BJ (cell line): ENCODE measurements at regions not wholly inside any gene's neighbourhood (a gene's known extent, or its start where the extent isn't known, plus 50 kb on each side); places are given as distances from the start of the nearest gene placed in this dataset.
"Not testable (repeated sequence)": the region's sequence is repeated elsewhere in the genome, so short reads cannot be mapped to it uniquely, and the experiment has no call there.

ENCODE experiments used
- CTCF ChIA-PET: fragments of 350-600 bp; formaldehyde crosslinking; extraction: SDS; loops from one replicate; lab custom pipeline; 2021; ENCODE audit warnings: antibody characterized with exemption, inconsistent platforms; lab: Yijun Ruan, JAX
- POLR2A ChIA-PET: fragments of 300-600 bp; sonication (Branson Sonifier 250); formaldehyde crosslinking; extraction: SDS; loops from one replicate; lab custom pipeline; 2021; ENCODE audit warnings: antibody characterized with exemption; lab: Charles Lee
- DNase-seq: peaks from one replicate; pipeline ENCODE4 v3.0.0-alpha.2; 2011; ENCODE audit warnings: low read depth
- H3K27me3 ChIP-seq: 2 replicates; pipeline ENCODE4 v1.6.0; 2011; ENCODE audit warnings: low read length; ENCODE audit not compliant: control insufficient read depth, insufficient read depth
- H3K36me3 ChIP-seq: 2 replicates; pipeline ENCODE4 v1.5.1; 2011; ENCODE audit warnings: low read length; ENCODE audit not compliant: control insufficient read depth, insufficient read depth
- H3K4me3 ChIP-seq: 2 replicates; pipeline ENCODE4 v1.5.1; 2011; ENCODE audit warnings: low read depth, mild to moderate bottlenecking, control low read depth, low read length
- TF ChIP-seq, protein P1 (sequence below): IDR thresholded peaks from 2 replicates; pipeline ENCODE4 v1.5.1; 2011; ENCODE audit warnings: low read depth, mild to moderate bottlenecking, control low read depth, inconsistent platforms, low read length, moderate library complexity; ENCODE audit not compliant: insufficient read depth

DNA sequence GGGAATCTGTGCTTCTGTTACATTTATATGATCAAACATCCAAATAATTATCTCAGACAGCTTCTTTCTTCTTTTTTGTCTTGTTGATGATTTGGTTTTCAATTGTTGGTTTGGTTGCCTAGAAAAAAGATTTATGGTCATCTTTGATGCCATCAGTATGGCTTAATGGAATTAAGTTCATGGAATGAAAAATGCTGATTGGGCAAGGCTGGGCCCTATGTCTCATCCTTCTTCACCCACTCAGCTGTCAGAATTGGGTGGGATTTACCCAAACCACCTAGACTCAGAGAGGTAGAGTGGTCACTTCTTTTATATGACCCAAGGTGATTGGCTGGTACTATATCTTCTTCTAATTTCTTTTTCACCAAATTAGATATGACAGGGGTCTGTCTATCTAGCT is 258.3 kb downstream of the DOK5 start:
- DNase-seq, result no peak
- no peaks in the 10 kb centered on the region for H3K36me3 ChIP-seq
- no peak overlapping the region for H3K4me3 ChIP-seq
- no peaks in the 10 kb centered on the region for H3K27me3 ChIP-seq
- POLR2A ChIA-PET, result no interaction called here
- CTCF ChIA-PET, result interaction anchor here (1.9 kb wide), 1 partner anchor 9 kb away, joined by 5 read pairs; no protein-coding TSS in a partner anchor
- TF ChIP-seq, protein P1, sequence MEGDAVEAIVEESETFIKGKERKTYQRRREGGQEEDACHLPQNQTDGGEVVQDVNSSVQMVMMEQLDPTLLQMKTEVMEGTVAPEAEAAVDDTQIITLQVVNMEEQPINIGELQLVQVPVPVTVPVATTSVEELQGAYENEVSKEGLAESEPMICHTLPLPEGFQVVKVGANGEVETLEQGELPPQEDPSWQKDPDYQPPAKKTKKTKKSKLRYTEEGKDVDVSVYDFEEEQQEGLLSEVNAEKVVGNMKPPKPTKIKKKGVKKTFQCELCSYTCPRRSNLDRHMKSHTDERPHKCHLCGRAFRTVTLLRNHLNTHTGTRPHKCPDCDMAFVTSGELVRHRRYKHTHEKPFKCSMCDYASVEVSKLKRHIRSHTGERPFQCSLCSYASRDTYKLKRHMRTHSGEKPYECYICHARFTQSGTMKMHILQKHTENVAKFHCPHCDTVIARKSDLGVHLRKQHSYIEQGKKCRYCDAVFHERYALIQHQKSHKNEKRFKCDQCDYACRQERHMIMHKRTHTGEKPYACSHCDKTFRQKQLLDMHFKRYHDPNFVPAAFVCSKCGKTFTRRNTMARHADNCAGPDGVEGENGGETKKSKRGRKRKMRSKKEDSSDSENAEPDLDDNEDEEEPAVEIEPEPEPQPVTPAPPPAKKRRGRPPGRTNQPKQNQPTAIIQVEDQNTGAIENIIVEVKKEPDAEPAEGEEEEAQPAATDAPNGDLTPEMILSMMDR, result no peak

DNA sequence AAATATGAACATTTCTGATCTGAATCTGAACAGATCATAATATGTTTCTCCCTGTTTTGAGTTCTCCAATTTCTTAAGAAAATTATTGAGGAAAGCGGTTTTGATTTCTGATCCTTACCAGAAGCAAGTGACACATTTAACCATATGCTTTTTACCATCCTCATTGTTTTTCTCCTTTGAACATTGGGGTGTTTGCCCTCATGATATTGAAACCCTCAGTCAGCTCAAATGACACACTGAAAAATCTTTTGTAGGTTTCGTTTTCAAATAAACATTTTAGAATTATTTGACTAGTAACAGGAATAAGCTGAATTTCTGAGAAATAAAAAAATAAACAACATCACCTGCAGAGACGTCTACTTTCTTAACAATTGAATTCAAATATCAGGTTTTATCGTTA is 252.1 kb downstream of the DOK5 start:
- POLR2A ChIA-PET, result no interaction called here
- TF ChIP-seq, protein P1, result no peak

DNA sequence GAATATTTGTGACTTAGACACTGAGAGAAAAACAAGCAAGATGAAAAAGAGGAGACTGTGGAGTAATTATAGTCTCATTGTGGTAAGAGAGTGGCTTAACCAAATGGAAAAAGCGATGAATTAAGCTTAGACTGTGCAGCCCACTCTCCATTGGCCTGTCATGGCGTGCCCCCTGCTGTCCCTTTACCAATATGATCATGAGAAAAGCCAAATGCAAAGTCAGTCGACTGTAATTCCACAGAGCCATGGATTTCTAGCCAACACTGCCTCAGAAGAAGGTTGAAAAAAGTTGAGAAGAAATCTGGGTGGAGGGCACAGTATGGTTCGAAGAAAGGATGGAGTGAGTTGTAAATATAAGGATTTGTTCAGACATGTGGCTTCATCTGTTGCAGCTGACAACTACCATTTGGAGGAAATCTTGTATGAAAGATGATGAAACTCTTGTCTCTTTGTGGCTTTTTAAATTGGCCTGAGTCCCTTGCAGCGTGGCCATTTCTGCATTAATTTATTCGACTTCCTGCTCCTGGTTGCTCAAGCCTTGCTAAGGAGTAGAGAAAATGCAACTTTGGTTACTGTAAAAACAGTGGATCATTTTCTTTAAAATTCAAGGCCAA is 251.4 kb downstream of the DOK5 start:
- TF ChIP-seq, protein P1, result no peak
- no peak overlapping the region for H3K4me3 ChIP-seq
- H3K27me3 ChIP-seq, result no peaks in the 10 kb centered on the region
- POLR2A ChIA-PET, result no interaction called here
- DNase-seq, result no peak
- H3K36me3 ChIP-seq, result no peaks in the 10 kb centered on the region
- CTCF ChIA-PET, result no interaction called here

More for the DNA sequence above, 252.1 kb downstream of the DOK5 start:
- no peak overlapping the region for H3K4me3 ChIP-seq
- CTCF ChIA-PET, result no interaction called here
- no peaks in the 10 kb centered on the region for H3K36me3 ChIP-seq
- DNase-seq, result no peak
- H3K27me3 ChIP-seq, result no peaks in the 10 kb centered on the region

DNA sequence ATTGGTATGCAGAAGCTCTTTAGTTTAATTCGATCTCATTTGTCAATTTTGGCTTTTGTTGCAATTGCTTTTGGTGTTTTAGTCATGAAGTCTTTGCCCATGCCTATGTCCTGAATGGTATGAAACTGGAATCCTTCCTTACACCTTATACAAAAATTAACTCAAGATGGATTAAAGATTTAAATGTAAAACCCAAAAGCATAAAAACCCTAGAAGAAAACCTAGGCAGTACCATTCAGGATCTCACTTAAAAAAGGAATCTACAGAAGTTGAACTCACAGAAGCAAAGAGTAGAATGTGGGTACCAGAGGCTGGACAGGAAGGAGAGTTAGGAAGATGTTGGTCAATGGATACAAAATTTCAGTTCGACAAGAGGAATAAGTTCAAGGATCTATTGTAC is 249.9 kb downstream of the DOK5 start:
- H3K4me3 ChIP-seq, H3K36me3 ChIP-seq, DNase-seq, H3K27me3 ChIP-seq, CTCF ChIA-PET, POLR2A ChIA-PET: not testable (repeated sequence)

DNA sequence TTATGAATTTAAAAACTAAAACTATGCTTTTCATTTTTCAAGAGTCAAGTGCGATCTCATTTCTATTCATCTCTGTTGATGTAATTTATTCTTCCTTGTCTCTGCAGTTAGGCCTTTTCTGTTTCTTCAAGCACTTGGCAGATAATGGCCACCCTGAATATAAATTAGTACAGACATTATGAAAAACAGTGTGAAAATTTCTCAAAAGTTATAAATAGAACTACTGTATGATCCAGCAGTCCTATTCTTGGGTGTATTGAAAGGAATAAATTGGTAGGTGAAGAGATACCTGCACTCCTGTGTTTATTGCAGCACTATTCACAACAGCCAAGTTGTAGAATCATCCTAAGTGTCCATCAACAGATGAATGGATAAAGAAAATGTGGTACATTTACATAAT is 248.3 kb downstream of the DOK5 start:
- Histone ChIP-seq H3K36me3 (no peaks in the 10 kb centered on the region), H3K4me3 (no peak overlapping the region), H3K27me3 (no peaks in the 10 kb centered on the region)
- ChIA-PET POLR2A (no interaction called here), CTCF (no interaction called here)
- DNase-seq, result no peak
- TF ChIP-seq, protein P1, result no peak

DNA sequence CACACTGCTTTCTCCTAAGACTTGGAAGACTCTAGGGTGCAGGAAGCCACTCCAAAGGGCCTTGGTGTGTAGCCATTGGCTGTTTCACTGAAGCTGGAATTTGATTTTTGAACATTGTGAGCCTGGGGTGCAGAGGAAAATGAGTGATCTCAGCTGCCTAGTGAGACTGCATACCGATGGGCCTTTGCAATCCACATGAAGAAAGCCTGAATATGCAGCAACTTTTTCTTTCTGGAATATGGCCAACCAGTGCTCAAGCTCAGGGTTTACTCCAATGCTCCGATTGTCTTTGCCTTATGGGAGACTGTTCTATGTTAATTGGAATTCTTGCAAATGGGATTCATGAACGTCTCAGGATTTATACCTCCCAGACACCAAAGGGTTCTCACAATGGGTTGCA is 242.6 kb downstream of the DOK5 start:
- ChIA-PET CTCF (no interaction called here), POLR2A (no interaction called here)
- TF ChIP-seq, protein P1, result no peak

More for the DNA sequence above, 242.6 kb downstream of the DOK5 start:
- Histone ChIP-seq H3K27me3 (no peaks in the 10 kb centered on the region), H3K4me3 (no peak overlapping the region), H3K36me3 (no peaks in the 10 kb centered on the region)
- no peak for DNase-seq
